ENCODE measurements at regions not wholly inside any gene's neighbourhood (a gene's known extent, or its start where the extent isn't known, plus 50 kb on each side); places are given as distances from the start of the nearest gene placed in this dataset.

GRCh38 chr13:50512474-50513299 is 330.8 kb downstream of the DLEU7 start:
- TF ChIP-seq CTCF (IDR thresholded peaks at IDR 0.05) (no peak), EP300 (IDR thresholded peaks at IDR 0.05) (no peak)
